ENCODE measurements at regions not wholly inside any gene's neighbourhood (a gene's known extent, or its start where the extent isn't known, plus 50 kb on each side); places are given as distances from the start of the nearest gene placed in this dataset.

DNA sequence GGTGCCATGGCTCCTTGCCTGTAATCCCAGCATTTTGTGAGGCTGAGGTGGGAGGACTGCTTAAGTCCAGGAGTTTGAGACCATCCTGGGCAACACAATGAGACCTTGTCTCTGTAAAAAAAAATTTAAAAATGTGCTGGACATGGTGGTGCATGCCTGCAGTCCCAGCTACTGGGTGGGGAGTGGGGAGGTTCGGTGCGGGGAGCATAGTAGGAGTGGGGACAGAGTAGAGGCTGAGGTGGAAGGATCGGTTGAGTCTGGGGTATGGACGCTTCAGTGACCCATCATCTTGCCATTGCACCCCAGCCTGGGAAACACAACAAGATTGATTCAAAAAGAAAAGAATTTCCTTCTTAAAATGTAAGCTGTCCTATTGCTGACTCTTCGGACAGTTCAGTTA lies 1490.0 kb upstream of the GBE1 start:
- Histone ChIP-seq H3K4me3 (ENCODE audit: low read depth, low read length) (no peak overlapping the region), H3K27me3 (ENCODE audit: control insufficient read depth, insufficient read depth, low read length) (no peaks in the 10 kb centered on the region), H3K36me3 (ENCODE audit: control insufficient read depth, insufficient read depth, low read length) (no peaks in the 10 kb centered on the region)
- TF ChIP-seq, protein P1, sequence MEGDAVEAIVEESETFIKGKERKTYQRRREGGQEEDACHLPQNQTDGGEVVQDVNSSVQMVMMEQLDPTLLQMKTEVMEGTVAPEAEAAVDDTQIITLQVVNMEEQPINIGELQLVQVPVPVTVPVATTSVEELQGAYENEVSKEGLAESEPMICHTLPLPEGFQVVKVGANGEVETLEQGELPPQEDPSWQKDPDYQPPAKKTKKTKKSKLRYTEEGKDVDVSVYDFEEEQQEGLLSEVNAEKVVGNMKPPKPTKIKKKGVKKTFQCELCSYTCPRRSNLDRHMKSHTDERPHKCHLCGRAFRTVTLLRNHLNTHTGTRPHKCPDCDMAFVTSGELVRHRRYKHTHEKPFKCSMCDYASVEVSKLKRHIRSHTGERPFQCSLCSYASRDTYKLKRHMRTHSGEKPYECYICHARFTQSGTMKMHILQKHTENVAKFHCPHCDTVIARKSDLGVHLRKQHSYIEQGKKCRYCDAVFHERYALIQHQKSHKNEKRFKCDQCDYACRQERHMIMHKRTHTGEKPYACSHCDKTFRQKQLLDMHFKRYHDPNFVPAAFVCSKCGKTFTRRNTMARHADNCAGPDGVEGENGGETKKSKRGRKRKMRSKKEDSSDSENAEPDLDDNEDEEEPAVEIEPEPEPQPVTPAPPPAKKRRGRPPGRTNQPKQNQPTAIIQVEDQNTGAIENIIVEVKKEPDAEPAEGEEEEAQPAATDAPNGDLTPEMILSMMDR (IDR thresholded peaks at IDR 0.05; ENCODE audit: insufficient read depth, low read length, severe bottlenecking) = no peak
- no peak for DNase-seq (ENCODE audit: low read depth)
- no peak for FAIRE-seq

DNA sequence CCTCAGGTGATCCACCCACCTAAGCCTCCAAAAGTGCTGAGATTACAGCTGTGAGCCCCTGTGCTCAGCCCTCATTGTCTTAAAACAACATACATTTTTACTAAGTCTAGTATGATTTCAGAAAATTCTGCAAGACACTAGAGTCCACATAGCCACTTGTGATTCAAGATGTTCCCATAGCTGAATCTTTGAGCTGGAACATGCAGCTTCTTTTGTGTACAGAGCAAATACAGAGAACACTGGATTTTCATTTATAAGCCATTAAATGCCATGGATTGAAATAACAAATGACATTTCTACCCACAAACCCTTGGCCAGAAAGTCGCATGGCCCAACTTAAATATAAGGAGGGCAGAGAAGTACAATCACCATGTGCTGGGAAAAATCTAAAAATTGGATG lies 1489.2 kb upstream of the GBE1 start:
- Histone ChIP-seq H3K36me3 (ENCODE audit: control insufficient read depth, insufficient read depth, low read length) (no peaks in the 10 kb centered on the region), H3K4me3 (ENCODE audit: low read depth, low read length) (no peak overlapping the region), H3K27me3 (ENCODE audit: control insufficient read depth, insufficient read depth, low read length) (no peaks in the 10 kb centered on the region)
- FAIRE-seq (no peak), DNase-seq (ENCODE audit: low read depth) (no peak)
- TF ChIP-seq, protein P1 (IDR thresholded peaks at IDR 0.05; ENCODE audit: insufficient read depth, low read length, severe bottlenecking) = no peak

DNA sequence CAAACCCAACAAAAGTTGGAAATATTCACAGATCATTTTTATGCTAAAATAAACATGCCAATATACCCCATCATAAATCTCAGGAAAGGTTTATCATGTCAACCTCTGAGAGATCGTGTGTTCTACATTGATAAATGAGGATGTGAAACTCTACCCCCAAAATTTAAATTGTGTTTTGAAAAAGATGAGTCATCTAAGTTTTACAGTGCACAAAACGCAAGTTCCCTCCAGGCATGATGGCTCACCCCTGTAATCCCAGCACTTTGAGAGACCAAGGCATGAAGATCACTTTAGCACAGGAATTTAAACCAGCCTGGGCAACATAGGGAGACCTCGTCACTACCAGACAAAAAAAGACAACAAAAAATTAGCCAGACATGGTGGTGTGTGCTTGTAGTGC lies 1487.0 kb upstream of the GBE1 start:
- Histone ChIP-seq H3K36me3 (ENCODE audit: control insufficient read depth, insufficient read depth, low read length) (no peaks in the 10 kb centered on the region), H3K4me3 (ENCODE audit: low read depth, low read length) (no peak overlapping the region), H3K27me3 (ENCODE audit: control insufficient read depth, insufficient read depth, low read length) (no peaks in the 10 kb centered on the region)
- TF ChIP-seq, protein P1 (IDR thresholded peaks at IDR 0.05; ENCODE audit: insufficient read depth, low read length, severe bottlenecking) = no peak
- DNase-seq (ENCODE audit: low read depth) (no peak), FAIRE-seq (no peak)

DNA sequence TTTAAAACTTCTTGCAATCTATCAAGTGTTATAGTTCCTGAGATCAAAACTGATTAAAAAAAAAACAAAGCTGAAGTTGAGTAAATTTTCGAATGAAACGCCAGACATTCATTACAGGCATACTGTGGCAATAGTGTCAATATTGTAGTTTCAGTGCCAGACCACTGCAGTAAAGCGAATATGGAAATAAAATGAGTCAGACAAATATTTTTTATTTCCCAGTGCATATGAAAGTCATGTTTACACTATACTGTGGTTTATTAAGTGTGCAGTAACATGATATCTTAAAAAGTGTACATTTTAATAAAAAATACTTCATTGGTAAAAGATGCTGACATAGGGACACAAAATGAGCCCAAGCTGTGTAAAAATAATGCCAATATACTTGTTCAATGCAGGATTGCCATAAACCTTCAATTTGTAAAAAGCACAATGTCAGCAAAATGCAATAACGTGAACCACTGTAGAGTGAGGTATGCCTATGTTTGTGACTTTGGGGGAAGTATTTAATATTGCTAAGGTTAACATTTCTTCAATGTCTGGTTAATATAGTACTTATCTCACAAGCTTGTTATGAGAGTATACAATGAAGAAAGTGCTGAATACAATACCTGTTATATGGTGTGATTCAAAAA lies 1473.9 kb upstream of the GBE1 start:
- TF ChIP-seq, protein P1 (IDR thresholded peaks at IDR 0.05; ENCODE audit: insufficient read depth, low read length, severe bottlenecking) = no peak
- FAIRE-seq (no peak), DNase-seq (ENCODE audit: low read depth) (no peak)
- no peaks in the 10 kb centered on the region for H3K27me3 ChIP-seq (ENCODE audit: control insufficient read depth, insufficient read depth, low read length)
- H3K36me3 ChIP-seq (ENCODE audit: control insufficient read depth, insufficient read depth, low read length) = no peaks in the 10 kb centered on the region
- no peak overlapping the region for H3K4me3 ChIP-seq (ENCODE audit: low read depth, low read length)

DNA sequence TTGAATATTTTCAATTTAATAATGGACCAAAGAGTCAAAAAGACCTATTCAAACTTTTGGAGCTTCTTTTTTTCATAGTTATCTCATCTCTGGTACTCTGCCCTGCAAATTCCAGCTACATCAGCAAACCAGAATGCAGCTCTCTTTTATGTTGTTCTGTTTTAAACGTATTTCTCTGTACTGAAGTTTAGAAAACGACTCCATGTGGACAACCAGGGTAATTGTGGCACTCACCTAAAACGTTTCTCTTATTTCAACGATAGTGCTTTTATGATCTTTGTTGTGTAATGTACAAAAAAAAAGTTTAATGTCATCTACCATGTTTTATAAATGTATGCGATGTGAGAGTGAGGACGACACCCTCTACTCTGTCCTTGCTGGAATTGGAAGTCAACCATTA lies 1472.3 kb upstream of the GBE1 start:
- H3K4me3 ChIP-seq (ENCODE audit: low read depth, low read length) = no peak overlapping the region
- FAIRE-seq (no peak), DNase-seq (ENCODE audit: low read depth) (no peak)
- TF ChIP-seq, protein P1 (IDR thresholded peaks at IDR 0.05; ENCODE audit: insufficient read depth, low read length, severe bottlenecking) = no peak
- no peaks in the 10 kb centered on the region for H3K27me3 ChIP-seq (ENCODE audit: control insufficient read depth, insufficient read depth, low read length)
- H3K36me3 ChIP-seq (ENCODE audit: control insufficient read depth, insufficient read depth, low read length) = no peaks in the 10 kb centered on the region

DNA sequence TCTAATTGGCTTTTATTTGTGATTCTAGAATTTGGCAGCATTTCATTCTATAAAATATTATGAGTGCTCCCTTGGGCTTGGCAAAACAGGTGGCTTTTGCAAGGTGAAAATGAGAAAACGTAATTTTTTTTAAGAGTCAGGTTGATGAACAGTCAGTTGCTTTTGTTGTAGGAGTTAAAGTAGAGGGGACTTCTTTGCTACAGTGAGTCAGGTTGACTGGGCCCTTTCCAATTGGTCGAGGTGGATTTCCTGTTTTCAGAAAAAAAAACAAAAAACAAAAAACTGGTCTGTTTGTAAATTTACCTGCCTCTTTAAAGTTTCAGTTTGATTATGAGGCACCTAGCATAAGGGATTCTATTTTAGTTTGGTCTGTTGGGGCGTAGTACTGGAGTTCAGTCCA lies 1469.4 kb upstream of the GBE1 start:
- DNase-seq (ENCODE audit: low read depth) = no peak
- no peaks in the 10 kb centered on the region for H3K36me3 ChIP-seq (ENCODE audit: control insufficient read depth, insufficient read depth, low read length)
- no peak overlapping the region for H3K4me3 ChIP-seq (ENCODE audit: low read depth, low read length)
- no peaks in the 10 kb centered on the region for H3K27me3 ChIP-seq (ENCODE audit: control insufficient read depth, insufficient read depth, low read length)
- TF ChIP-seq, protein P1 (IDR thresholded peaks at IDR 0.05; ENCODE audit: insufficient read depth, low read length, severe bottlenecking) = no peak
- FAIRE-seq = no peak

Data from bronchial epithelial cell (primary cell).